ENCODE measurements at regions not wholly inside any gene's neighbourhood (a gene's known extent, or its start where the extent isn't known, plus 50 kb on each side); places are given as distances from the start of the nearest gene placed in this dataset.

DNA sequence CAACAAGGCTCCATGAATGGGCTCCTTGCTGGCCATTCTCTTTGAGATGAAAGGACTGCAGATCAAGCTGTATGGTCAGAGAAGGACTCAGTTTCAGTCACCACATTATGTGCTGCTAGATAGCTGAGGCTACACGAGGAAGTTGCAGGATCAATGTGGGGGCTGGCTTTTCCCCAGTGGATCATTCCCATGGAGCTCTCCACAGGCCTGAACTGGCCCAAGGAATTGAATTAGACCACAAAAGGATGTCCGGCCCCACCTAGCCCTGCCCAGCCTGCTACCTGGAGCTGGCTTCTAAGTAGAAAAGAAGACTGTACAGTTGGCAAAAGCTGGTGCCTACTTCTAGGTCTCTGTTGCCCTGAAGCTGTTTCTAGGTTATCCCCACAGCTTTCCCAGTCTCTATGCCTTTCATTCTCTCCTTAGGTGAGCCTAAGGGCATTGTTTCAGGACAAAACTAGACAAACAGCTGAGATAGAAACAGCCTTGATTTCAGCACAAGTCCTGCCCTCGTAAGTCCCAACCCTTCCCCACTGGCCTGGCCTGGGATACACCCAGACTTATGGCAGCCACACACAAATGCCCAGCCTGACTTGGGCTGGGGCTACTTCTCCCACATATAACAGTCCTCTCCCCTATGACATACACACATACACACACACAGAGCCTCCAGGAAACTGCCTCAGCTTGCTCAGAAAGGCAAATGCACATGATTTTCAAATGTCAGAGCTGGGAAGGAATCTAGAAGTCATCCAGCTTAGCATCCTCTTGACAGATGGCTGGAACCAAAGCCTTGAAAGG is 129.1 kb upstream of the NCAM1 start:
- Histone ChIP-seq H2AFZ (ENCODE audit: insufficient read depth, low read depth, low read length, poor library complexity, severe bottlenecking) (no peak overlapping the region), H3K4me1 (ENCODE audit: control insufficient read depth in 1 of 2, insufficient read depth in 2 of 2, low read length in 2 of 2) (no peaks in the 10 kb centered on the region), H3K27me3 (ENCODE audit: control insufficient read depth in 2 of 2, insufficient read depth in 2 of 2, low read length in 2 of 2) (no peaks in the 10 kb centered on the region), H3K4me2 (replicated peaks; ENCODE audit: extremely low read depth, low read length, poor library complexity, severe bottlenecking) (no peak overlapping the region), H3K27ac (ENCODE audit: low read depth in 1 of 2, low read length in 2 of 2) (no peak overlapping the region), H3K4me3 (replicated peaks in 1 of 3; ENCODE audit: low read depth in 2 of 3, low read length in 3 of 3) (no peak overlapping the region), H3K36me3 (replicated peaks in 1 of 2; ENCODE audit: control insufficient read depth in 1 of 2, insufficient read depth in 2 of 2, low read length in 2 of 2) (no peaks in the 10 kb centered on the region), H3K79me2 (ENCODE audit: insufficient read depth, low read length) (no peaks in the 10 kb centered on the region), H3K9ac (ENCODE audit: insufficient read depth, low read length, poor library complexity, severe bottlenecking) (no peak overlapping the region), H4K20me1 (ENCODE audit: insufficient read depth, low read length) (no peaks in the 10 kb centered on the region), H3K9me3 (replicated peaks in 1 of 2; ENCODE audit: control insufficient read depth in 1 of 2, insufficient read depth in 1 of 2, low read length in 2 of 2) (no peaks in the 10 kb centered on the region)
- H3K27me3 Mint-ChIP-seq (ENCODE audit: low read depth in 3 of 3) = peaks cover 2 to 7% (median 6%) of the 10 kb centered on the region in 3 donors
- H3K36me3 Mint-ChIP-seq = no peaks in the 10 kb centered on the region
- no peaks in the 10 kb centered on the region for H3K4me1 Mint-ChIP-seq
- H3K4me3 Mint-ChIP-seq = no peak overlapping the region
- H3K9me3 Mint-ChIP-seq = peaks cover 0 to 6% (median 2%) of the 10 kb centered on the region in 7 donors
- intact Hi-C loops (cut with micrococcal nuclease) = no loop called here
- no peak overlapping the region for H3K27ac Mint-ChIP-seq
- DNase-seq = no peak
- 83% methylated on average over 2 of the region's 3 CpGs for WGBS (ENCODE audit: insufficient coverage)
- TF ChIP-seq, protein P1, sequence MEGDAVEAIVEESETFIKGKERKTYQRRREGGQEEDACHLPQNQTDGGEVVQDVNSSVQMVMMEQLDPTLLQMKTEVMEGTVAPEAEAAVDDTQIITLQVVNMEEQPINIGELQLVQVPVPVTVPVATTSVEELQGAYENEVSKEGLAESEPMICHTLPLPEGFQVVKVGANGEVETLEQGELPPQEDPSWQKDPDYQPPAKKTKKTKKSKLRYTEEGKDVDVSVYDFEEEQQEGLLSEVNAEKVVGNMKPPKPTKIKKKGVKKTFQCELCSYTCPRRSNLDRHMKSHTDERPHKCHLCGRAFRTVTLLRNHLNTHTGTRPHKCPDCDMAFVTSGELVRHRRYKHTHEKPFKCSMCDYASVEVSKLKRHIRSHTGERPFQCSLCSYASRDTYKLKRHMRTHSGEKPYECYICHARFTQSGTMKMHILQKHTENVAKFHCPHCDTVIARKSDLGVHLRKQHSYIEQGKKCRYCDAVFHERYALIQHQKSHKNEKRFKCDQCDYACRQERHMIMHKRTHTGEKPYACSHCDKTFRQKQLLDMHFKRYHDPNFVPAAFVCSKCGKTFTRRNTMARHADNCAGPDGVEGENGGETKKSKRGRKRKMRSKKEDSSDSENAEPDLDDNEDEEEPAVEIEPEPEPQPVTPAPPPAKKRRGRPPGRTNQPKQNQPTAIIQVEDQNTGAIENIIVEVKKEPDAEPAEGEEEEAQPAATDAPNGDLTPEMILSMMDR (IDR thresholded peaks at IDR 0.05) = no peak

DNA sequence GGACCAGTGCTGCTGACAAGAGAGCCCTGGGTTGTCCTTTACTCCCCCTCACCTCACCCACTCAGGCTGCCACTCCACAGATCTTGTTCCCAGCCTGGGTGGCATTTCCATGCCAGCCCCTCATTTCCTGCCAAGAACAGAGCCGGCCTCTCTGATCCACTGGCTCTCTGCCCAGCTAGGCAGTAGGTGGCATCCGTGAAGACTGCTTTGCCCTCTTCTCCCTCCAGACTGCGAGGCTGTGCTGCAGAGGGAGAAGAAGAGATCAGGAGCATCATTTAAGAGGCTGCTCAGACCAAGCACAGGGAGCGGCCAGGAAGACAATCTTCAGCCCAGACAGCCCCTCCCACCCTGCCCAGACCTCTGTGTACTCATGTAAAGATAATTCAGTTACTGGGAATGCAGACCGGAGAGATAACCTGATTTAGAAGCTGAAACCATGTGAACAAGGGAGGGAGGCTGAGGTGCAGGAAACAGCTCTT is 126.9 kb upstream of the NCAM1 start:
- no peak overlapping the region for H3K27ac Mint-ChIP-seq
- H3K36me3 ChIP-seq (replicated peaks in 1 of 2; ENCODE audit: control insufficient read depth in 1 of 2, insufficient read depth in 2 of 2, low read length in 2 of 2) = no peaks in the 10 kb centered on the region
- no peaks in the 10 kb centered on the region for H3K9me3 ChIP-seq (replicated peaks in 1 of 2; ENCODE audit: control insufficient read depth in 1 of 2, insufficient read depth in 1 of 2, low read length in 2 of 2)
- H2AFZ ChIP-seq (ENCODE audit: insufficient read depth, low read depth, low read length, poor library complexity, severe bottlenecking) = no peak overlapping the region
- H3K4me1 ChIP-seq (ENCODE audit: control insufficient read depth in 1 of 2, insufficient read depth in 2 of 2, low read length in 2 of 2) = no peaks in the 10 kb centered on the region
- H3K4me3 Mint-ChIP-seq = no peak overlapping the region
- H3K79me2 ChIP-seq (ENCODE audit: insufficient read depth, low read length) = no peaks in the 10 kb centered on the region
- H3K27ac ChIP-seq (ENCODE audit: low read depth in 1 of 2, low read length in 2 of 2) = no peak overlapping the region
- H3K27me3 Mint-ChIP-seq (ENCODE audit: low read depth in 3 of 3) = peaks cover 2 to 7% (median 2%) of the 10 kb centered on the region in 3 donors
- no peak overlapping the region for H3K4me3 ChIP-seq (replicated peaks in 1 of 3; ENCODE audit: low read depth in 2 of 3, low read length in 3 of 3)
- H3K9ac ChIP-seq (ENCODE audit: insufficient read depth, low read length, poor library complexity, severe bottlenecking) = no peak overlapping the region
- 39% methylated on average over 2 of the region's 5 CpGs for WGBS (ENCODE audit: insufficient coverage)
- no peak overlapping the region for H3K4me2 ChIP-seq (replicated peaks; ENCODE audit: extremely low read depth, low read length, poor library complexity, severe bottlenecking)
- H3K9me3 Mint-ChIP-seq = peaks cover 0 to 6% (median 0%) of the 10 kb centered on the region in 7 donors
- intact Hi-C loops (cut with micrococcal nuclease) = no loop called here
- H3K27me3 ChIP-seq (ENCODE audit: control insufficient read depth in 2 of 2, insufficient read depth in 2 of 2, low read length in 2 of 2) = no peaks in the 10 kb centered on the region
- no peaks in the 10 kb centered on the region for H3K4me1 Mint-ChIP-seq
- TF ChIP-seq, protein P1 (IDR thresholded peaks at IDR 0.05) = no peak
- H3K36me3 Mint-ChIP-seq = no peaks in the 10 kb centered on the region
- no peak for DNase-seq
- H4K20me1 ChIP-seq (ENCODE audit: insufficient read depth, low read length) = no peaks in the 10 kb centered on the region
